ENCODE measurements at regions not wholly inside any gene's neighbourhood (a gene's known extent, or its start where the extent isn't known, plus 50 kb on each side); places are given as distances from the start of the nearest gene placed in this dataset.

DNA sequence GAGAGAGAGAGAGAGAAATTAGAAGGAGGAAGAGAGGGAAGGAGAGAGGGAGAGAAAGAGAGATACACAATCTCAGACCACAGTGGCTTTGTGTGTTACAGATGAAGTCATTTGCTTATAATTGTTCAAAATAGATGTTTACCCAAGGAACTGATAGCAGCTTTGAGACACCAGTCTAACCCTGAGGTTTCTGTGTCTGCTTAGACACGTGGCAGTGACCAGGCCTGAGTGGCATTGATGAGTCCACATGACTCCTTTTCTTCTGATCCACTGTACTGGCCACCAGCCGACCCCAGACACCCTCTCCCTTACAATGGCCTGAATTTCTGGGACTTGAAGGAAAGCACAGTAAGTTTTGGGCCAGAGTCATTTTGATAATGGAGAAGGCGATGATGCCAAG lies 104.9 kb downstream of the DUSP10 start:
- TF ChIP-seq EZH2 (IDR thresholded peaks at IDR 0.05; ENCODE audit: low read length) (no peak), CTCF (optimal IDR thresholded peaks at IDR 0.05 in 1 of 3, IDR thresholded peaks at IDR 0.05 in 1 of 3, conservative IDR thresholded peaks at IDR 0.05 in 1 of 3; ENCODE audit: extremely low read depth in 1 of 3, insufficient read depth in 2 of 3, low read length in 3 of 3) (no peak)
